ENCODE measurements at regions not wholly inside any gene's neighbourhood (a gene's known extent, or its start where the extent isn't known, plus 50 kb on each side); places are given as distances from the start of the nearest gene placed in this dataset.

- no peaks in the 10 kb centered on the region for H4K20me1 ChIP-seq (replicated peaks; ENCODE audit: control insufficient read depth, extremely low read depth, insufficient read depth, low read length)
- no peaks in the 10 kb centered on the region for H3K36me3 ChIP-seq (ENCODE audit: control insufficient read depth in 2 of 2, extremely low read depth in 1 of 2, insufficient read depth in 2 of 2, low read length in 2 of 2)
- CTCF ChIA-PET, result no interaction called here
- H3K79me2 ChIP-seq (ENCODE audit: control insufficient read depth, insufficient read depth, low read length), result no peaks in the 10 kb centered on the region
- H2AFZ ChIP-seq (ENCODE audit: low read depth, low read length), result no peak overlapping the region
- BruUV-seq (replicated peaks), result no TSS peak
- POLR2A ChIA-PET, result no interaction called here
- H3K4me3 ChIP-seq (replicated peaks in 1 of 3; ENCODE audit: insufficient read depth in 1 of 3, low read depth in 1 of 3, low read length in 3 of 3), result no peak overlapping the region
- DNase-seq (ENCODE audit: low read depth, low spot score) (no peak), FAIRE-seq (no peak)
- H3K27me3 ChIP-seq (ENCODE audit: control insufficient read depth in 2 of 2, insufficient read depth in 2 of 2, low read length in 2 of 2), result no peaks in the 10 kb centered on the region
- H3K9me3 ChIP-seq (replicated peaks; ENCODE audit: control insufficient read depth, insufficient read depth, low read length), result peaks cover 5% of the 10 kb centered on the region
- dilution Hi-C loops (cut with MboI; ENCODE audit: extremely low pct_ligation_motif_present, low sequenced_read_pairs) (no loop called here), intact Hi-C loops (cut with micrococcal nuclease) (no loop called here)
- H3K4me2 ChIP-seq (ENCODE audit: insufficient read depth, low read length), result no peak overlapping the region
- no peaks in the 10 kb centered on the region for H3K9me1 ChIP-seq (replicated peaks; ENCODE audit: control insufficient read depth, extremely low read depth, insufficient read depth, low read length)
- no peak overlapping the region for H3K27ac ChIP-seq (ENCODE audit: insufficient read depth, low read depth, low read length)
- H3K9ac ChIP-seq (replicated peaks; ENCODE audit: extremely low read depth, insufficient read depth, low read length), result no peak overlapping the region
- TF ChIP-seq MYC (IDR thresholded peaks at IDR 0.05; ENCODE audit: low read depth, low read length) (no peak), POLR2AphosphoS5 (IDR thresholded peaks at IDR 0.05; ENCODE audit: insufficient read depth, low read depth, low read length) (no peak), CTCF (IDR thresholded peaks at IDR 0.05; ENCODE audit: extremely low read depth in 1 of 2, insufficient read depth in 1 of 2, low read depth in 1 of 2, low read length in 2 of 2) (no peak), MAX (IDR thresholded peaks at IDR 0.05; ENCODE audit: insufficient read depth, insufficient read length) (no peak), JUN (IDR thresholded peaks at IDR 0.05; ENCODE audit: borderline replicate concordance, insufficient read depth, insufficient read length, low read depth) (no peak), FOS (IDR thresholded peaks at IDR 0.05; ENCODE audit: borderline replicate concordance, insufficient read depth, low read length) (no peak), GATA2 (IDR thresholded peaks at IDR 0.05; ENCODE audit: insufficient read depth, insufficient read length, low read depth, low read length) (no peak), POLR2A (IDR thresholded peaks at IDR 0.05; ENCODE audit: low read depth, low read length) (no peak), EZH2 (IDR thresholded peaks at IDR 0.05; ENCODE audit: borderline replicate concordance, low read depth, low read length, severe bottlenecking) (no peak)
- no peaks in the 10 kb centered on the region for H3K4me1 ChIP-seq (ENCODE audit: control insufficient read depth, extremely low read depth, insufficient read depth, low read length)
Observed at GRCh38 chr2:139613264-139613663, 833.1 kb upstream of the NXPH2 start.
